ENCODE measurements at regions not wholly inside any gene's neighbourhood (a gene's known extent, or its start where the extent isn't known, plus 50 kb on each side); places are given as distances from the start of the nearest gene placed in this dataset.

DNA sequence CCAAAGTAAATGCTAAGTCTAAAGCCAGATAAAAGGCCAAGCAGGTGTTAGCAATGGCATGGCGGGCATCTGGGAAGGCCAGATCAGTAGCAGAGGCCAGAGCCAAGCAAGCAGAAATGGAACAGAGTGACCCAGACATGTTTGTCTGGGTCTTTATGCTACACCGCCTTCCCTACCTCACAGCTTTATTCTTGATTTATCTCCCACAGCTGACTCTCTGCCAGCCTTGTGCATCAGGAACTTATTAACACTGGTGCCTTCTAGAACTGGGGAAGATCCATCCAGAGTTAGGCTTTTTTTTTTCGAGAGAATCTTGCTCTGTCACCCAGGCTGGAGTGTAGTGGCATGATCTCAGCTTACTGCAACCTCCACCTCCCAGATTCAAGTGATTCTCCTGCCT, 112.5 kb upstream of the SLC44A1 start:
- H3K27me3 ChIP-seq (replicated peaks; ENCODE audit: control insufficient read depth, insufficient read depth, low read length): no peaks in the 10 kb centered on the region
- no peak overlapping the region for H3K9ac ChIP-seq (ENCODE audit: low read length)
- no peak overlapping the region for H3K4me3 ChIP-seq (ENCODE audit: low read length)
- DNase-seq (ENCODE audit: low read depth): no peak
- peaks cover 4% of the 10 kb centered on the region for H3K9me3 ChIP-seq (ENCODE audit: control insufficient read depth, low read length)
- peaks cover 10% of the 10 kb centered on the region for H3K4me1 ChIP-seq (ENCODE audit: control insufficient read depth, insufficient read depth, low read length)
- no peaks in the 10 kb centered on the region for H3K36me3 ChIP-seq (ENCODE audit: control insufficient read depth, insufficient read depth, low read length, severe bottlenecking)

DNA sequence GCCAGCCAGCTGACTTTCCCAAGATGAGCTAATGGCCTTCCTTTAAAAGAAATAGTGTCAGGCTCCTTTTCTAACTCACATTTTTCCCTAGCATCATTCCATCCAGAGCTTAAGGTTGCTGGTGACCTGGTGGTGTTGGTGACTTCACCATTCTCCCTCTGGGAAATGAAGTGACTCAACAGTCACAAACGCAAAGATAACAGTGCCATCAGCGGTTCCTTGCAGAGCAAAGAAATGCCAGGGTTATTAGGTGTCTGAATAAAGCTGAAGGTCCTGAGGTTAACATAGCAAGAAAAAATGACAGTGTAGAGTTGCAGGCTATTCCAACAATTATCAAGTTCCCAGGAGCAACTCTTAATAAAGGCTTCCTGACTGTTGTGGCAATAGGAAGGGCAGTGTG, 111.8 kb upstream of the SLC44A1 start:
- Histone ChIP-seq H3K4me3 (ENCODE audit: low read length) (no peak overlapping the region), H3K36me3 (ENCODE audit: control insufficient read depth, insufficient read depth, low read length, severe bottlenecking) (no peaks in the 10 kb centered on the region), H3K4me1 (ENCODE audit: control insufficient read depth, insufficient read depth, low read length) (peaks cover 5% of the 10 kb centered on the region), H3K9me3 (ENCODE audit: control insufficient read depth, low read length) (peaks cover 4% of the 10 kb centered on the region), H3K9ac (ENCODE audit: low read length) (no peak overlapping the region), H3K27me3 (replicated peaks; ENCODE audit: control insufficient read depth, insufficient read depth, low read length) (no peaks in the 10 kb centered on the region)
- peak; percentile 41 for DNase-seq (ENCODE audit: low read depth)

DNA sequence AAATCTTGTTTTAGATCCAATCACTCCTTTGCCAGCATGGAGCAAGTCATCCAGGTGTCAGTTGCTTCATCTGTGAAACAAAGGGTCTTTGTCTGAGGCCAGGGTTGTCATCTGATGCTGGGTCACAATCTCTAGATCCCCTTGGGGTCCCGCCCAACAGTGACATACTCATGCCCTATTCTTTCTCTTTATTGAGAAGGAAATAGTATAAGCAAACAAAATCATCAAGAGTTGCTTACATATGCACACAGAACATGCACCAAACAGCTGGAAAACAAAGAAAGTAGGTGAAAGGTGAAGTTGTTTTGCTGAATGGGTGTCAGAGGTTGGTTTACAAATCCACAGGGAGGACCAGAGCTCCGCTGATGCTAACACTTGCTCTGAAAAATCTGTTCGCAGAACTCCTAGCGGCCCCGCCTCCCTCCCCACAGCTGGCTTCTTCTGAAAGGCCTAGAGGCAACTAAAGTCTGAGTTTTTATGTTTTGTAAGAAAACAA, 106.1 kb upstream of the SLC44A1 start:
- H3K9ac ChIP-seq (ENCODE audit: low read length): no peak overlapping the region
- peaks cover 37% of the 10 kb centered on the region for H3K4me1 ChIP-seq (ENCODE audit: control insufficient read depth, insufficient read depth, low read length)
- no peaks in the 10 kb centered on the region for H3K36me3 ChIP-seq (ENCODE audit: control insufficient read depth, insufficient read depth, low read length, severe bottlenecking)
- H3K27me3 ChIP-seq (replicated peaks; ENCODE audit: control insufficient read depth, insufficient read depth, low read length): no peaks in the 10 kb centered on the region
- H3K9me3 ChIP-seq (ENCODE audit: control insufficient read depth, low read length): no peaks in the 10 kb centered on the region
- DNase-seq (ENCODE audit: low read depth): peak; percentile 57
- H3K4me3 ChIP-seq (ENCODE audit: low read length): no peak overlapping the region

DNA sequence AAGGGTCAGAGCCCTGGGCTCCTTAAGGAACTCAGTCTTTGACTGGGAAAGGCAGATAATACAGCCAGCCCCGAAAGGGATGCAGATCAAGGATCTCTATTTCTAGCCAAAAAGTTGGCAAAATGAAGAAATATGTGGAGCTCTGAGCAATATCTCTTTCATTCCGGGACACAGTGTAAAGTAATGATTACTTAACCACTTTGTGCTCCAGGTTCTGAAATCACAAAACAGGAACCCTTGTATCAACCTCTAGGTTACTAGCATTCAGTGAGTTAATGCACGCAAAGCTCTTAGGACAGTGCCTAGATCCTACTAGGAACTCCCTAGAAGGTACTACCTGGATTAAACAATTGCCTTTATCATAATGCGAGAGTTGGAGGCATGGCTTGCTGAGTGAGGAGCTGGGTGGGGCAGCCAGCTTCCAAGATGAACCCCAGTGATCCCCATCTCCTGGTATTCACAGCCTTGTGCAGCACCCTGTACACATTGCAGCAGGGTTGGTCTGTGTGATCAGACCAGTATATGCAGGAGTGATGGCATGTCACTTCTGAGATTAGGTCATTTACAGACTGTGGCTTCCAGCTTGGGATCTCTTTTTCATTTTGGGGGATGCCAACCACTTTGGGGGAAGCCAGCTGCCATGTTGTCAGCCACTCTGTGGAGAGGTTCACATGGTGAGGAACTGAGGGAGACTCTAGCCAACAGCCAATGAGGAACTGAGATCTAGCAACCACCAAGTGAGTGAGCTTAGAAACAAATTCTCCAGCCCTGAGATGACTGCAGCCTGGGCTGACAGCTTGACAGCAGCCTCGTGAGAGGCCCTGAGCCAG, 103.1 kb upstream of the SLC44A1 start:
- Histone ChIP-seq H3K36me3 (ENCODE audit: control insufficient read depth, insufficient read depth, low read length, severe bottlenecking) (no peaks in the 10 kb centered on the region), H3K4me3 (ENCODE audit: low read length) (peak overlapping the region; percentile 6), H3K9ac (ENCODE audit: low read length) (peak overlapping the region; percentile 53), H3K4me1 (ENCODE audit: control insufficient read depth, insufficient read depth, low read length) (peaks cover 37% of the 10 kb centered on the region), H3K9me3 (ENCODE audit: control insufficient read depth, low read length) (no peaks in the 10 kb centered on the region), H3K27me3 (replicated peaks; ENCODE audit: control insufficient read depth, insufficient read depth, low read length) (no peaks in the 10 kb centered on the region)
- no peak for DNase-seq (ENCODE audit: low read depth)

DNA sequence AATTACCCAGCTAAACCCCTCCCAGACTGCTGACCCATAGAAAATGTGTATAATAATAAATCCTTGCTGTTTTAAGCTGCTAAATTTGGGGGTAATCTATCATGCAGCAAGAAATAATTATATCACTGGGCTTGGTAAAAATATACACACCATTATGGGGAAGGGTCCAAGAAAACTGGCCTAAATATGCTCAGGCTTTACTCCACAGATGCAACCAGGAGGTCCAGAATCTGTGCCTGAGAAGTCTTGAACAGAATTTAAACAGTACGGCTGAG, 102.5 kb upstream of the SLC44A1 start:
- DNase-seq (ENCODE audit: low read depth): no peak
- Histone ChIP-seq H3K27me3 (replicated peaks; ENCODE audit: control insufficient read depth, insufficient read depth, low read length) (no peaks in the 10 kb centered on the region), H3K36me3 (ENCODE audit: control insufficient read depth, insufficient read depth, low read length, severe bottlenecking) (no peaks in the 10 kb centered on the region), H3K4me3 (ENCODE audit: low read length) (no peak overlapping the region), H3K4me1 (ENCODE audit: control insufficient read depth, insufficient read depth, low read length) (peaks cover 37% of the 10 kb centered on the region), H3K9ac (ENCODE audit: low read length) (peak overlapping the region; percentile 3), H3K9me3 (ENCODE audit: control insufficient read depth, low read length) (no peaks in the 10 kb centered on the region)

DNA sequence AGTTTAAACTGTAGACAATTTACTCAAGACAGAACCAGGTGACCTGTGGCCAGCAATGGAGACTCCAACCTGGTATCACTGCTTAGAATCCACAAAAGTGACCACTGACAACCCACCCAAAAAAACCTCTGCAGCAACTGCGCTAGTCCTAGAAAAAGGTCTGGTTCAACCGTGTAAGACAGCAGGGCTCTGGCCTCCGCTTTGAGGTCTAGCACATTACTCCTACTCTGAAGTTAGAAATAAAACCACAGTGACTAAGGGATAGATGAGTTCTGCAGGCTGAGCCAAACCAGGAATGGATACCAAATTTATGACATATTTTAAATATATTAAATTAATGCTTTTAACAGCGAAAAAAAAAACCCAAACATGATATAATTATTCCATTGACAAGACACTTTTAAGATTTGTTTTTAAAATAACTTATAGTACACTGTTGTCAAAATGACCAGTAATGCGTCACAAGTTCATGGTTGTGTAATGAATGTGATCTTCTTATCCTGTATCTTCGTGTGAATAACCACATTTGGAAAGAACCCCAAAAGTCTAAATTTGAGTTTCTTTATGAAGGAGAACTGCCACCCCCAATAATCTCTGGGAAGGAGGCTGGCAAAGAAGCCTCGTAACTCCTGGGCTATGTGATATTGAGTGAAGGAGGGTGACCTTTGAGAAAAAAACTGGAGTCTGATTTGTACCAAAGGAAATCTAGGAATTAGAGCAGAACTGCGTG, 101.9 kb upstream of the SLC44A1 start:
- no peaks in the 10 kb centered on the region for H3K9me3 ChIP-seq (ENCODE audit: control insufficient read depth, low read length)
- no peak overlapping the region for H3K4me3 ChIP-seq (ENCODE audit: low read length)
- H3K36me3 ChIP-seq (ENCODE audit: control insufficient read depth, insufficient read depth, low read length, severe bottlenecking): no peaks in the 10 kb centered on the region
- peaks cover 37% of the 10 kb centered on the region for H3K4me1 ChIP-seq (ENCODE audit: control insufficient read depth, insufficient read depth, low read length)
- H3K9ac ChIP-seq (ENCODE audit: low read length): no peak overlapping the region
- DNase-seq (ENCODE audit: low read depth): no peak
- no peaks in the 10 kb centered on the region for H3K27me3 ChIP-seq (replicated peaks; ENCODE audit: control insufficient read depth, insufficient read depth, low read length)

GRCh38 chr9:105143136-105143430, 101.4 kb upstream of the SLC44A1 start:
- H3K4me3 ChIP-seq (ENCODE audit: low read length): no peak overlapping the region
- no peak for DNase-seq (ENCODE audit: low read depth)
- H3K36me3 ChIP-seq (ENCODE audit: control insufficient read depth, insufficient read depth, low read length, severe bottlenecking): no peaks in the 10 kb centered on the region
- no peak overlapping the region for H3K9ac ChIP-seq (ENCODE audit: low read length)
- H3K4me1 ChIP-seq (ENCODE audit: control insufficient read depth, insufficient read depth, low read length): peaks cover 37% of the 10 kb centered on the region
- H3K27me3 ChIP-seq (replicated peaks; ENCODE audit: control insufficient read depth, insufficient read depth, low read length): no peaks in the 10 kb centered on the region
- H3K9me3 ChIP-seq (ENCODE audit: control insufficient read depth, low read length): no peaks in the 10 kb centered on the region

- Histone ChIP-seq H3K4me1 (ENCODE audit: control insufficient read depth, insufficient read depth, low read length) (peaks cover 27% of the 10 kb centered on the region), H3K27me3 (replicated peaks; ENCODE audit: control insufficient read depth, insufficient read depth, low read length) (no peaks in the 10 kb centered on the region), H3K9ac (ENCODE audit: low read length) (no peak overlapping the region), H3K36me3 (ENCODE audit: control insufficient read depth, insufficient read depth, low read length, severe bottlenecking) (no peaks in the 10 kb centered on the region), H3K4me3 (ENCODE audit: low read length) (no peak overlapping the region), H3K9me3 (ENCODE audit: control insufficient read depth, low read length) (no peaks in the 10 kb centered on the region)
- no peak for DNase-seq (ENCODE audit: low read depth)
Observed at GRCh38 chr9:105144076-105144475, 100.4 kb upstream of the SLC44A1 start.

- no peaks in the 10 kb centered on the region for H3K27me3 ChIP-seq (replicated peaks; ENCODE audit: control insufficient read depth, insufficient read depth, low read length)
- no peak overlapping the region for H3K9ac ChIP-seq (ENCODE audit: low read length)
- H3K4me3 ChIP-seq (ENCODE audit: low read length): no peak overlapping the region
- H3K4me1 ChIP-seq (ENCODE audit: control insufficient read depth, insufficient read depth, low read length): peaks cover 27% of the 10 kb centered on the region
- no peaks in the 10 kb centered on the region for H3K9me3 ChIP-seq (ENCODE audit: control insufficient read depth, low read length)
- peak; percentile 66 for DNase-seq (ENCODE audit: low read depth)
- no peaks in the 10 kb centered on the region for H3K36me3 ChIP-seq (ENCODE audit: control insufficient read depth, insufficient read depth, low read length, severe bottlenecking)
Observed at GRCh38 chr9:105144841-105145240, 99.6 kb upstream of the SLC44A1 start.

DNA sequence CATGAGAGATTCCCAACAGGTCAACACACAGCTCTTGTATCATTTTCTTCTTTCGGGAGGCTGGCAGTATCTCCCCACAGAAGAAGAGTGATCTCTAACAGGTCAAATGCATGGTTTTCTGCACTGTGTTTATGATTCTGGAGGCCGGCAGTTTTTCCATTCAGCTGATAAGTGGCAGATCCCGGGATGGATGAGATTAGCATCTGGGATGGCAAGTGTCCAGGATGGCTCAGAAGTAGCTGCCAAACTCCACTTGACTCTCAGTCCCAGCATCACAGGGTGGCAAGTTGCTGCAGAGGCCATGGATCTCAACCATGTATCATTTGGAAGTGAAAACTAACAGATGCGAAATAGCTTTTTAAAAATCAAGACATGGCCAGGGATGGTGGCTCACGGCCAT, 97.8 kb upstream of the SLC44A1 start:
- Histone ChIP-seq H3K4me1 (ENCODE audit: control insufficient read depth, insufficient read depth, low read length) (peaks cover 9% of the 10 kb centered on the region), H3K4me3 (ENCODE audit: low read length) (no peak overlapping the region), H3K9me3 (ENCODE audit: control insufficient read depth, low read length) (no peaks in the 10 kb centered on the region), H3K36me3 (ENCODE audit: control insufficient read depth, insufficient read depth, low read length, severe bottlenecking) (no peaks in the 10 kb centered on the region), H3K9ac (ENCODE audit: low read length) (no peak overlapping the region), H3K27me3 (replicated peaks; ENCODE audit: control insufficient read depth, insufficient read depth, low read length) (no peaks in the 10 kb centered on the region)
- DNase-seq (ENCODE audit: low read depth): no peak

GRCh38 chr9:105147110-105147871, 97.2 kb upstream of the SLC44A1 start:
- H3K27me3 ChIP-seq (replicated peaks; ENCODE audit: control insufficient read depth, insufficient read depth, low read length): no peaks in the 10 kb centered on the region
- peaks cover 3% of the 10 kb centered on the region for H3K4me1 ChIP-seq (ENCODE audit: control insufficient read depth, insufficient read depth, low read length)
- DNase-seq (ENCODE audit: low read depth): no peak
- H3K4me3 ChIP-seq (ENCODE audit: low read length): no peak overlapping the region
- H3K9ac ChIP-seq (ENCODE audit: low read length): no peak overlapping the region
- no peaks in the 10 kb centered on the region for H3K36me3 ChIP-seq (ENCODE audit: control insufficient read depth, insufficient read depth, low read length, severe bottlenecking)
- no peaks in the 10 kb centered on the region for H3K9me3 ChIP-seq (ENCODE audit: control insufficient read depth, low read length)

All from adipocyte (in vitro differentiated cells).